Endothelial cell of umbilical vein (primary cell): ENCODE measurements at regions not wholly inside any gene's neighbourhood (a gene's known extent, or its start where the extent isn't known, plus 50 kb on each side); places are given as distances from the start of the nearest gene placed in this dataset.

Experiments used
- BruUV-seq: library from RNA; stranded (reverse); fragments of 400-500 nt; replicated peaks from 2 replicates; lab custom pipeline; 2021; lab: Mats Ljungman, UMichigan
- CTCF ChIA-PET: fragments of 300-600, 350-600 bp; sonication (Branson Sonifier 250); formaldehyde crosslinking; loops from one replicate; lab custom pipeline; 2021; ENCODE audit warnings: antibody characterized with exemption, inconsistent platforms; lab: Charles Lee
- POLR2A ChIA-PET: fragments of 300-600, 350-600 bp; sonication (Branson Sonifier 250); formaldehyde crosslinking; loops from one replicate; lab custom pipeline; 2021; ENCODE audit warnings: antibody characterized with exemption, inconsistent platforms; lab: Charles Lee
- DNase-seq: peaks from one replicate; pipeline ENCODE4 v3.0.0-alpha.2; 2011; ENCODE audit warnings: low read depth, low spot score
- FAIRE-seq: peaks from 2 replicates; lab custom pipeline; 2011; peaks lifted over from hg19 to GRCh38; lab: Jason Lieb, UNC
- H2AFZ ChIP-seq: 2 replicates; pipeline ENCODE4 v1.6.0; 2012; ENCODE audit warnings: low read depth, low read length, control low read depth, inconsistent platforms
- H3K27ac ChIP-seq: 2 replicates; pipeline ENCODE4 v1.5.1; 2011; ENCODE audit warnings: low read depth, mild to moderate bottlenecking, control low read depth, low read length, moderate library complexity; ENCODE audit not compliant: insufficient read depth
- H3K27me3 ChIP-seq, 2 experiments: 2 replicates each; pipeline versions ENCODE4 v1.6.0 to v1.6.1; 2011; ENCODE audit warnings: low read length in 2 of 2, mixed read lengths in 1 of 2; ENCODE audit not compliant: control insufficient read depth in 2 of 2, insufficient read depth in 2 of 2
- H3K36me3 ChIP-seq, 2 experiments: 2 replicates in 1 of 2; 3 replicates in 1 of 2; pipeline ENCODE4 v1.5.1; 2011; ENCODE audit warnings: low read length in 2 of 2, mild to moderate bottlenecking in 1 of 2, moderate library complexity in 1 of 2; ENCODE audit not compliant: control insufficient read depth in 2 of 2, insufficient read depth in 2 of 2; ENCODE audit errors: extremely low read depth in 1 of 2
- H3K4me1 ChIP-seq: 3 replicates; pipeline ENCODE4 v1.5.1; 2011; ENCODE audit warnings: mild to moderate bottlenecking, low read length; ENCODE audit not compliant: control insufficient read depth, insufficient read depth; ENCODE audit errors: extremely low read depth
- H3K4me2 ChIP-seq: 2 replicates; pipeline ENCODE4 v1.6.1; 2011; ENCODE audit warnings: low read length, control low read depth, mixed read lengths; ENCODE audit not compliant: insufficient read depth
- H3K4me3 ChIP-seq, 3 experiments: fragments of 200-600 bp in 1 of 3; sonication (generic), shearing (Covaris generic) in 1 of 3; replicated peaks in 1 of 3; 2 replicates each; pipeline ENCODE4 v1.5.1; 2011 to 2016; ENCODE audit warnings: control low read depth in 3 of 3, low read length in 3 of 3, mild to moderate bottlenecking in 2 of 3, inconsistent platforms in 1 of 3, low read depth in 1 of 3, moderate library complexity in 1 of 3; ENCODE audit not compliant: insufficient read depth in 1 of 3
- H3K79me2 ChIP-seq: 2 replicates; pipeline ENCODE4 v1.6.0; 2012; ENCODE audit warnings: low read length, inconsistent platforms; ENCODE audit not compliant: control insufficient read depth, insufficient read depth
- H3K9ac ChIP-seq: replicated peaks from 2 replicates; pipeline ENCODE3; 2011; ENCODE audit warnings: low read length, control low read depth; ENCODE audit not compliant: insufficient read depth; ENCODE audit errors: extremely low read depth
- H3K9me1 ChIP-seq: replicated peaks from 3 replicates; pipeline ENCODE4 v1.6.0; 2011; ENCODE audit warnings: mild to moderate bottlenecking, low read length; ENCODE audit not compliant: control insufficient read depth, insufficient read depth; ENCODE audit errors: extremely low read depth
- H3K9me3 ChIP-seq: replicated peaks from 2 replicates; pipeline ENCODE4 v1.5.1; 2012; ENCODE audit warnings: low read length, inconsistent platforms; ENCODE audit not compliant: control insufficient read depth, insufficient read depth
- H4K20me1 ChIP-seq: replicated peaks from 2 replicates; pipeline ENCODE3; 2011; ENCODE audit warnings: mild to moderate bottlenecking, low read length; ENCODE audit not compliant: control insufficient read depth, insufficient read depth; ENCODE audit errors: extremely low read depth
- EZH2 ChIP-seq: IDR thresholded peaks from 2 replicates; pipeline ENCODE4 v1.6.1; 2012; ENCODE audit warnings: borderline replicate concordance, low read depth, mild to moderate bottlenecking, moderate library complexity, low read length, inconsistent platforms; ENCODE audit not compliant: severe bottlenecking
- FOS ChIP-seq: IDR thresholded peaks from 2 replicates; pipeline ENCODE4 v1.6.1; 2011; ENCODE audit warnings: mild to moderate bottlenecking, low read length, moderate library complexity, borderline replicate concordance; ENCODE audit not compliant: insufficient read depth
- GATA2 ChIP-seq: IDR thresholded peaks from 2 replicates; pipeline ENCODE4 v1.7.0; 2011; ENCODE audit warnings: low read depth, mild to moderate bottlenecking, moderate library complexity, mixed read lengths, low read length; ENCODE audit not compliant: insufficient read length, insufficient read depth
- JUN ChIP-seq: IDR thresholded peaks from 2 replicates; pipeline ENCODE4 v1.6.1; 2011; ENCODE audit warnings: borderline replicate concordance, low read depth; ENCODE audit not compliant: insufficient read length, insufficient read depth
- MYC ChIP-seq: IDR thresholded peaks from one replicate; pipeline ENCODE4 v1.6.1; 2011; ENCODE audit warnings: mild to moderate bottlenecking, low read depth, low read length
- POLR2A ChIP-seq: IDR thresholded peaks from 2 replicates; pipeline ENCODE4 v1.6.1; 2012; ENCODE audit warnings: low read depth, mild to moderate bottlenecking, control low read depth, low read length
- POLR2AphosphoS5 ChIP-seq: IDR thresholded peaks from 2 replicates; pipeline ENCODE4 v1.6.1; 2012; ENCODE audit warnings: low read depth, mild to moderate bottlenecking, control low read depth, low read length, moderate library complexity; ENCODE audit not compliant: insufficient read depth
- dilution Hi-C: fragments of 300-500 bp; cut with MboI; formaldehyde crosslinking; loops from one replicate; pipeline ENCODE4 v1.15.0; 2019; ENCODE audit warnings: low sequenced_read_pairs; ENCODE audit not compliant: extremely low pct_ligation_motif_present
- intact Hi-C: fragments of 100-400 bp; cut with micrococcal nuclease; formaldehyde crosslinking; loops from one replicate; pipeline ENCODE4 v1.10.0; 2022
- TF ChIP-seq, protein P1 (sequence below): IDR thresholded peaks from 2 replicates; pipeline ENCODE4 v1.6.1; 2011; ENCODE audit not compliant: insufficient read depth, insufficient read length
- TF ChIP-seq, protein P2 (sequence below), 2 donors: IDR thresholded peaks; 1 replicate in 1 of 2; 2 replicates in 1 of 2; pipeline ENCODE4 v1.5.1; 2011; ENCODE audit warnings: low read length in 2 of 2, mild to moderate bottlenecking in 2 of 2, moderate library complexity in 2 of 2, control low read depth in 1 of 2, inconsistent platforms in 1 of 2, low read depth in 1 of 2; ENCODE audit not compliant: insufficient read depth in 1 of 2; ENCODE audit errors: extremely low read depth in 1 of 2

GRCh38 chr2:152820048-152820447, 101.6 kb downstream of the ARL6IP6 start:
- dilution Hi-C loops (no loop called here), intact Hi-C loops (no loop called here)
- H3K4me2 ChIP-seq, result no peak overlapping the region
- TF ChIP-seq POLR2AphosphoS5 (no peak), MYC (no peak), FOS (no peak), POLR2A (no peak), GATA2 (no peak), JUN (no peak), EZH2 (no peak)
- TF ChIP-seq, protein P1, sequence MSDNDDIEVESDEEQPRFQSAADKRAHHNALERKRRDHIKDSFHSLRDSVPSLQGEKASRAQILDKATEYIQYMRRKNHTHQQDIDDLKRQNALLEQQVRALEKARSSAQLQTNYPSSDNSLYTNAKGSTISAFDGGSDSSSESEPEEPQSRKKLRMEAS, result no peak
- TF ChIP-seq, protein P2, sequence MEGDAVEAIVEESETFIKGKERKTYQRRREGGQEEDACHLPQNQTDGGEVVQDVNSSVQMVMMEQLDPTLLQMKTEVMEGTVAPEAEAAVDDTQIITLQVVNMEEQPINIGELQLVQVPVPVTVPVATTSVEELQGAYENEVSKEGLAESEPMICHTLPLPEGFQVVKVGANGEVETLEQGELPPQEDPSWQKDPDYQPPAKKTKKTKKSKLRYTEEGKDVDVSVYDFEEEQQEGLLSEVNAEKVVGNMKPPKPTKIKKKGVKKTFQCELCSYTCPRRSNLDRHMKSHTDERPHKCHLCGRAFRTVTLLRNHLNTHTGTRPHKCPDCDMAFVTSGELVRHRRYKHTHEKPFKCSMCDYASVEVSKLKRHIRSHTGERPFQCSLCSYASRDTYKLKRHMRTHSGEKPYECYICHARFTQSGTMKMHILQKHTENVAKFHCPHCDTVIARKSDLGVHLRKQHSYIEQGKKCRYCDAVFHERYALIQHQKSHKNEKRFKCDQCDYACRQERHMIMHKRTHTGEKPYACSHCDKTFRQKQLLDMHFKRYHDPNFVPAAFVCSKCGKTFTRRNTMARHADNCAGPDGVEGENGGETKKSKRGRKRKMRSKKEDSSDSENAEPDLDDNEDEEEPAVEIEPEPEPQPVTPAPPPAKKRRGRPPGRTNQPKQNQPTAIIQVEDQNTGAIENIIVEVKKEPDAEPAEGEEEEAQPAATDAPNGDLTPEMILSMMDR (IDR thresholded peaks at IDR 0.05; ENCODE audit: extremely low read depth in 1 of 2, insufficient read depth in 1 of 2, low read depth in 1 of 2, low read length in 2 of 2), result no peak
- no peaks in the 10 kb centered on the region for H3K4me1 ChIP-seq
- FAIRE-seq (no peak), DNase-seq (no peak)
- no peak overlapping the region for H2AFZ ChIP-seq
- no peaks in the 10 kb centered on the region for H3K36me3 ChIP-seq
- ChIA-PET POLR2A (no interaction called here), CTCF (no interaction called here)
- H3K79me2 ChIP-seq, result no peaks in the 10 kb centered on the region
- H3K4me3 ChIP-seq, result no peak overlapping the region
- peaks cover 0 to 2% of the 10 kb centered on the region in 2 experiments for H3K27me3 ChIP-seq
- H3K9me3 ChIP-seq, result no peaks in the 10 kb centered on the region
- no TSS peak for BruUV-seq
- no peaks in the 10 kb centered on the region for H4K20me1 ChIP-seq
- no peaks in the 10 kb centered on the region for H3K9me1 ChIP-seq
- no peak overlapping the region for H3K27ac ChIP-seq
- no peak overlapping the region for H3K9ac ChIP-seq
